Pulmonary artery endothelial cell (primary cell): ENCODE measurements at regions not wholly inside any gene's neighbourhood (a gene's known extent, or its start where the extent isn't known, plus 50 kb on each side); places are given as distances from the start of the nearest gene placed in this dataset.
"Not testable (repeated sequence)": the region's sequence is repeated elsewhere in the genome, so short reads cannot be mapped to it uniquely, and the experiment has no call there.

Source experiments
- DNase-seq: peaks from one replicate; pipeline ENCODE4 v3.0.0-alpha.2; 2011; ENCODE audit warnings: low read depth, low spot score

DNA sequence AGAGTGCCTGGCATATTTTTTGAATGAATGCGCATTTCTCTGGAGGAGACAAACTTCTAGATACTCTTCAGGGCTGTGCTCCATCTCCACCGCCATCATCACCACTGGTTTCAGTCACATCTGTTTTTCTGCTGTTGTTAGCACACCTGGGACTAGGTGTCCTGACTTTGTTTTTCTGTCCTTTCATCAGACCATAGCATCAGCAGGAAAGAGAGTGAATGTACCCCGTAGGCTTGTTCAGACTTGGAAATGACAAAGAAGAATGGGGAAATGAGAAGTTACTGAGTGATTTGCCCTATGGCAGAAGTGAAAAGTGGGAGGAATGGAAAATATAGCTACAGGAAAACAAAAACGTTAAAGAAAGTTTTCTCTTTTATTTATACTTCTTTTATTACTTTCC is 965.2 kb upstream of the FANCL start:
- no peak for DNase-seq

DNA sequence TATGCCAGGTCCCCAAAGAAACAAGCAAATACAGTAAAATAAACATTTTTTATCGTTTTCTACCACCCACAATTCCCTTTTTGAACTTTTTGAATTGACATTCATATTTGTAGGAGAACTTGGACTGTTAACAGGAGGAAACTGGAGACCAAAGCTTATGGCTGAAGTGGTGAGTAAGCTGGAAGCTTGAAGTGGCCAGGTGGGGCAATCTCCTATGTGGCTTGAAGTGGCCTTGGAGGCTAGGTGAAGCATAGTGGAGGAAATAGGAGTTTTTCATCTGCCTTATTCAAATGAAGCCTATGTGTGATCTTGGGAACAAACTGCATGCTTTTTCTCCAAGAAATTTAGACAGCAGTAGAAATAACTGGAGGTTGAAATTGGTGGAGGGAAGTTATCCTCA is 962.9 kb upstream of the FANCL start:
- no peak for DNase-seq

DNA sequence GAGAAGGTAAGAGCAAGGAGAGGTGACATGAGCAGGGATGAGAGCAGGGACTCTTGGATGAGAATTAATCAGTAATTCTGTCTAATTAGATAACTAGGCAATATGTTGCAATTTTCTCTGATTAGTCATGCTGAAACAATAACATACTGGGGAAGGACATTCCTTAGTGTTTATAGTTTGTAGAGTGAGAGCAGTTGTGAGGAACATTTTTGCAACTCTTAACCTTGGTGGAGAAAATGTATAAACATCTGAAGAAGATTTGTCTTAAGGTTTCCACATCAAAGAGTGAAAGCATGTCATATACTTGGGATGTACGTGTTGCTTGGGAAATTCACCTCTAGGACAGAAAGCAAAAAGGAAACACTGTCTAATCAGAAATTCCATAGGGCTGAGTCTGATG is 955.4 kb upstream of the FANCL start:
- DNase-seq: no peak

- no peak for DNase-seq
Measured at GRCh38 chr2:59195851-59196250, 954.7 kb upstream of the FANCL start.

GRCh38 chr2:59191781-59192180 is 950.7 kb upstream of the FANCL start:
- DNase-seq: no peak

DNA sequence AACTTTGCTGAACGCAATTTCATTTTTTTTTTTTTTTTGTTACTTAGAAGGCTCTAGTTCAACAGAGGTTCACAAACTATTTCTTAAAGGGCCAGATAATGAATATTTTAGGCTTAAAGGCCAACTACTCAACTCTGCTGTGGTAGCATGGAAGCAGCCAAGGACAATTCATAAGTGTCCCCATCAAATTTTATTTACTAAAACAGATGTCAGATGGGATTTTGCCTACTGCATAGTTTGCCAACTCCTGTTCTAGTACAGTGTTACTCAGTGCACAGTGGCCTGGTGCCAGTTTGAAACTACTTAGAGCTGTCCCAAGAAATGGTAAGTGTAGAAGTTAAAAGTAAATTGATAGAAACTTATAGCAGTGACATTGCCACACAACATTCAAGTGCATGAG is 949.4 kb upstream of the FANCL start:
- no peak for DNase-seq

- DNase-seq: no peak
Measured at GRCh38 chr2:59184276-59185020, 943.3 kb upstream of the FANCL start.

- DNase-seq: no peak
Measured at GRCh38 chr2:59183070-59183469, 941.9 kb upstream of the FANCL start.

GRCh38 chr2:59182249-59182648 is 941.1 kb upstream of the FANCL start:
- DNase-seq: no peak

GRCh38 chr2:59181347-59181746 is 940.2 kb upstream of the FANCL start:
- no peak for DNase-seq

DNA sequence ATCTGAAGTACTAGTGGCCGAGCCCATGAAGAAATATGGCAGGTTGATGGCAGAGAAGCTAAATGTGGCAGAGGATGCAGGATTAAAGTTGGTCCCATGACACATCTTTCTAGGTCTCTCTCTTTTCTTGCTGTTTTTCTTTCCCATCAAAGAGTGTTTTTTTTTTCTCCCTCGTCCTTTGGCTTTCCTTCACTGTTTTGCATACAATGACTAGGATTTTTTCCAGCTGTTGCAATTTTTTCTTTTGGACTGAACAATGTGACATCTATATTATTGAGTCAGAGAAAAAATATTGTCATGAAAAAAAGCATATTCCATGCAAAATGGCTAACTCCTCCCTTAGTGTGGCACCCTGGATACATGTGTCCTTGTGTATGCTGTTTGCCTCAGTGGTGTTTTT is 939.5 kb upstream of the FANCL start:
- DNase-seq: no peak

DNA sequence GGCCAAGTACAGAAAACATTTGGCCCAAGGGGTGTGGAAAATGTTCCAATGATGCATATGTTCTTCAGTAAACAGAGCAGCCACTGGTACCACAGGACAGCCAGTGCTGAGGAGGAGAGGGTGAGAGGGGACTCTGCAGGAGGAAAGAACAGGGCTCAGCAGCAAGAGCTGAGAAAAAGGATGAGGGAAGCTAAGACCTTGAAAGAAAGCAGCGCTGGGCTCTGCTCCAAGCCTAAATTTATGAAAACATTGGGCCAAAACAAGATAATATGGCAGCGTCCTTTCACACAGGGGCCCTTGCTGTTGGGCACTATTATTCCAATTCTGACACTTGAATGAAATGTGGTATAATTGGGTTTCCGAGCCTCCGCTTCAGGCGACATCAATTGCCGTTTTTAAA is 939.0 kb upstream of the FANCL start:
- DNase-seq: no peak

- DNase-seq: no peak
Measured at GRCh38 chr2:59177748-59178147, 936.6 kb upstream of the FANCL start.

GRCh38 chr2:59176737-59177136 is 935.6 kb upstream of the FANCL start:
- no peak for DNase-seq

GRCh38 chr2:59174536-59175243 is 933.6 kb upstream of the FANCL start:
- DNase-seq: no peak

DNA sequence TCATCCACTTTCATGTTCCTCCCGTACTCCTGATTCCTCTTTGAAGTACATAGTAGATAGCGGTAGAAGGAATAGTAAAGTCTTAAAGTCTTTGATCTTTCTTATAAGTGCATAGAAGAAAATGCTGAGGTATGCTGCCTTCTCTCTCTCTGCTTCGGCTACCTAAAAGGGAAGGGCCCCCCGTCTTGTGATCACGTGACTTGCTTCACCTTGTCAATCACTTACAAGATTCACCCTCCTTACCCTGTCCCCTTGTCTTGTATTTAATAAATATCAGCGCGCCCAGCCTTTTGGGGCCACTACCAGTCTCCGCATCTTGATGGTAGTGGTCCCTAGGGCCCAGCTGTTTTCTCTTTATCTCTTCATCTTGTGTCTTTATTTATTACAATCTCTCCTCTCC is 932.2 kb upstream of the FANCL start:
- DNase-seq: no peak

- no peak for DNase-seq
Measured at GRCh38 chr2:59171019-59171418, 929.9 kb upstream of the FANCL start.

- DNase-seq: no peak
Measured at GRCh38 chr2:59168766-59169165, 927.6 kb upstream of the FANCL start.

- no peak for DNase-seq
Measured at GRCh38 chr2:59167514-59167913, 926.4 kb upstream of the FANCL start.

DNA sequence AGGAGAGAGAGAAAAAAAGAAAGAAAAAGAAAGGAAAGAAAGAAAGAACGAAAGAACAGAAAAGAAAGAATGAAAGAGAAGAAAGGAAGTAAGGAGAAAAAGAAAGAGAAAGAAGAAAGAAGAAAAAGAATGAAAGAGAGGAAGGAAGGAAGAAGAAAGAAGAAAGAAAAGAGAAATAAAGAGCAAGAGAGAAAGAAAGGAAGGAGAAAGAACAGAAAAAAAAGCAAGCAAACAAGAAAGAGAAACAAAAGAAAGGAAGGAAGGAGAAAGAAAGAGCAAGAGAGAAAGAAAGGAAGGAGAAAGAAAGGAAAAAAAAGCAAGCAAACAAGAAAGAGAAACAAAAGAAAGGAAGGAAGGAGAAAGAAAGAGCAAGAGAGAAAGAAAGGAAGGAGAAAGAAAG is 916.8 kb upstream of the FANCL start:
- not testable (repeated sequence) for DNase-seq

DNA sequence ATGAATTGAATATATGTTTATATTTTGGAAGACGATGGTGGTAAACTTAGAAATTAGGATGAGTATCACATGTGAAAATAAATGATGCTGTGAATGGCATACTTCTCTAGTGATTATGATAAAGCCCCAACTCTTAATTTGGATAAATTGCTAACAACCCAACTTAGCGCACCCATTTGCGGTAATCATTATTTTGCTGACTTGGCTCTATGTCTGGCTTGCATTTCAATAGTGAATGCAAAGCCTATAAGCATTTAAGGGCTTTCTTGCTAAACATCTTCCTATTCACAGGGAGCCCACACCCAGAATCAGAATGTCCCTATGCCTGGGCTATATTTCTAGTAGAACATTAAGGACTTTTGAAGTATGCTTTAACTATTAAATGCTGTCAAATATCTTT is 910.7 kb upstream of the FANCL start:
- DNase-seq: no peak

GRCh38 chr2:59150217-59150849 is 909.2 kb upstream of the FANCL start:
- no peak for DNase-seq

- DNase-seq: no peak
Measured at GRCh38 chr2:59149271-59149670, 908.1 kb upstream of the FANCL start.
